A673 (cell line): ENCODE measurements at regions not wholly inside any gene's neighbourhood (a gene's known extent, or its start where the extent isn't known, plus 50 kb on each side); places are given as distances from the start of the nearest gene placed in this dataset.

ENCODE experiments used
- BruUV-seq: library from RNA; stranded (reverse); fragments of 400-500 nt; replicated peaks from 2 replicates; lab custom pipeline; 2021; lab: Mats Ljungman, UMichigan
- CTCF ChIA-PET: fragments of 300-600 bp; sonication (Branson Sonifier 250); formaldehyde crosslinking; loops from one replicate; lab custom pipeline; 2022; ENCODE audit warnings: antibody characterized with exemption; lab: Charles Lee
- POLR2A ChIA-PET: fragments of 300-600 bp; sonication (Branson Sonifier 250); formaldehyde crosslinking; loops from one replicate; lab custom pipeline; 2022; ENCODE audit warnings: antibody characterized with exemption; ENCODE audit not compliant: low non-redundant PET; lab: Charles Lee
- DNase-seq: peaks from one replicate; pipeline ENCODE4 v3.0.0-alpha.2; 2015; ENCODE audit warnings: low spot score
- H3K27ac ChIP-seq: fragments of 200-600 bp; sonication (generic); 2 replicates; pipeline ENCODE4 v1.5.1; 2016; ENCODE audit warnings: mixed run types, low read depth, mild to moderate bottlenecking, mixed read lengths, antibody characterized with exemption, low read length; ENCODE audit not compliant: poor library complexity, severe bottlenecking
- H3K27me3 ChIP-seq: fragments of 200-600 bp; sonication (generic); replicated peaks from 2 replicates; pipeline ENCODE4 v1.6.1; 2017; ENCODE audit warnings: mixed run types, low read depth, mild to moderate bottlenecking, mixed read lengths, antibody characterized with exemption, low read length; ENCODE audit not compliant: insufficient read depth, poor library complexity
- H3K36me3 ChIP-seq: fragments of 200-600 bp; sonication (generic); 2 replicates; pipeline ENCODE4 v1.6.1; 2016; ENCODE audit warnings: mixed run types, mild to moderate bottlenecking, mixed read lengths, antibody characterized with exemption, low read length; ENCODE audit not compliant: insufficient read depth, poor library complexity, severe bottlenecking
- H3K4me1 ChIP-seq: fragments of 200-600 bp; sonication (generic); 2 replicates; pipeline ENCODE4 v1.6.1; 2017; ENCODE audit warnings: mixed run types, mild to moderate bottlenecking, mixed read lengths, antibody characterized with exemption, low read length; ENCODE audit not compliant: insufficient read depth, poor library complexity, severe bottlenecking
- H3K4me3 ChIP-seq: fragments of 200-600 bp; sonication (generic); 2 replicates; pipeline ENCODE4 v1.5.1; 2016; ENCODE audit warnings: low read depth, mixed run types, mild to moderate bottlenecking, mixed read lengths, low read length; ENCODE audit not compliant: poor library complexity, severe bottlenecking
- H3K9me3 ChIP-seq: fragments of 200-600 bp; sonication (generic); 2 replicates; pipeline ENCODE4 v1.6.1; 2016; ENCODE audit warnings: mixed run types, low read depth, mild to moderate bottlenecking, mixed read lengths, antibody characterized with exemption, low read length; ENCODE audit not compliant: poor library complexity, severe bottlenecking
- EZH2 ChIP-seq: fragments of 200-600 bp; sonication (generic); IDR thresholded peaks from 2 replicates; pipeline ENCODE4 v1.6.1; 2017; ENCODE audit warnings: borderline replicate concordance, low read depth, mild to moderate bottlenecking, mixed read lengths, antibody characterized with exemption, low read length; ENCODE audit not compliant: poor library complexity, severe bottlenecking
- intact Hi-C: fragments of 100-400 bp; cut with micrococcal nuclease; formaldehyde crosslinking; loops from one replicate; pipeline ENCODE4 v1.10.0; 2022; ENCODE audit not compliant: unreplicated experiment
- TF ChIP-seq, protein P1 (sequence below): fragments of 300-800, 200-600 bp; sonication (generic); conservative IDR thresholded peaks from 2 replicates; pipeline ENCODE4 v1.5.1; 2017; ENCODE audit warnings: low read depth, mild to moderate bottlenecking, antibody characterized with exemption, low read length, moderate library complexity, mixed read lengths

DNA sequence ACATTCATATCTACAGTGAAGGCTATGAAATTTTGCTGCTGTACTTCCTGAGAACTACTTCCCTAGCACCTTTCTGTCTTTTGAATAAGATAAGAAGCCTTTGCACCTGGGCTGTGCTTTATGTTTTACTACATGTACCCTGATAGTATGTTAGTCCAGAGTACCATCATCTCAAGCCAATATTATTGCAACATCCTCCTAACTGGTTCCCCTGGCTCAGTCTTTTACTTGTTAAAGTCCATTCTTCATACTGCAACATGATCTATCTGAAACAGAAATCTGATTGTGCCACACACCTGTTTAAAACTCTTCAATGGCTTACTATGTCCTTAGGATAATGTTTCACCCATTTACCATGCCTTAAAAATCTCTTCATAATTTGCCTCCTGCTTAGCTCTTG is 102.3 kb downstream of the AGTR2 start:
- Histone ChIP-seq H3K4me3 (no peak overlapping the region), H3K9me3 (no peaks in the 10 kb centered on the region), H3K36me3 (no peaks in the 10 kb centered on the region), H3K27me3 (no peaks in the 10 kb centered on the region), H3K27ac (no peak overlapping the region), H3K4me1 (peaks cover 7% of the 10 kb centered on the region)
- CTCF ChIA-PET, result no interaction called here
- POLR2A ChIA-PET, result no interaction called here
- DNase-seq, result no peak
- intact Hi-C loops, result no loop called here
- BruUV-seq, result no TSS peak
- TF ChIP-seq, protein P1, sequence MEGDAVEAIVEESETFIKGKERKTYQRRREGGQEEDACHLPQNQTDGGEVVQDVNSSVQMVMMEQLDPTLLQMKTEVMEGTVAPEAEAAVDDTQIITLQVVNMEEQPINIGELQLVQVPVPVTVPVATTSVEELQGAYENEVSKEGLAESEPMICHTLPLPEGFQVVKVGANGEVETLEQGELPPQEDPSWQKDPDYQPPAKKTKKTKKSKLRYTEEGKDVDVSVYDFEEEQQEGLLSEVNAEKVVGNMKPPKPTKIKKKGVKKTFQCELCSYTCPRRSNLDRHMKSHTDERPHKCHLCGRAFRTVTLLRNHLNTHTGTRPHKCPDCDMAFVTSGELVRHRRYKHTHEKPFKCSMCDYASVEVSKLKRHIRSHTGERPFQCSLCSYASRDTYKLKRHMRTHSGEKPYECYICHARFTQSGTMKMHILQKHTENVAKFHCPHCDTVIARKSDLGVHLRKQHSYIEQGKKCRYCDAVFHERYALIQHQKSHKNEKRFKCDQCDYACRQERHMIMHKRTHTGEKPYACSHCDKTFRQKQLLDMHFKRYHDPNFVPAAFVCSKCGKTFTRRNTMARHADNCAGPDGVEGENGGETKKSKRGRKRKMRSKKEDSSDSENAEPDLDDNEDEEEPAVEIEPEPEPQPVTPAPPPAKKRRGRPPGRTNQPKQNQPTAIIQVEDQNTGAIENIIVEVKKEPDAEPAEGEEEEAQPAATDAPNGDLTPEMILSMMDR, result no peak
- TF ChIP-seq EZH2, result no peak

DNA sequence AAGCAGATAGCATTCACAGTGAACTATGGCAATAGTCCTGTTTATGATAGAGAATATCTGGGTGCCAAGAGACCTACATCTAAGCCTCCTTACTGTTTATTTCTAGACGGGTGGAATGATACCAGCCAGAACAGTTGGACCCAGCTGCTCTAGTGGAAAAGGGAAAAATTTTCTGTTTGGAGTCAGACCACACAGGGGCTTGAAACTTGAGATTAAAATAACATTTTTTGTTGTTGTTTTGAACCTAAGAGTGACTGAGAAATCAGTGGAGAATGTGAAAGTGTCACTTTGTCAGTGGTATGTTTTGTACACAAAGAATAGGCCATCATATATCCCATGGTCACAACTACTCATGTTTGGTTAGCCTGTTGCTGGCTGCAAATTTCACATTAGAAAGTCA is 105.7 kb downstream of the AGTR2 start:
- DNase-seq, result no peak
- CTCF ChIA-PET, result no interaction called here
- no peaks in the 10 kb centered on the region for H3K36me3 ChIP-seq
- no peaks in the 10 kb centered on the region for H3K9me3 ChIP-seq
- no peak for TF ChIP-seq EZH2
- TF ChIP-seq, protein P1, result no peak
- H3K4me3 ChIP-seq, result no peak overlapping the region
- no peak overlapping the region for H3K27ac ChIP-seq
- no TSS peak for BruUV-seq
- intact Hi-C loops, result no loop called here
- POLR2A ChIA-PET, result no interaction called here
- no peaks in the 10 kb centered on the region for H3K27me3 ChIP-seq
- peaks cover 12% of the 10 kb centered on the region for H3K4me1 ChIP-seq

DNA sequence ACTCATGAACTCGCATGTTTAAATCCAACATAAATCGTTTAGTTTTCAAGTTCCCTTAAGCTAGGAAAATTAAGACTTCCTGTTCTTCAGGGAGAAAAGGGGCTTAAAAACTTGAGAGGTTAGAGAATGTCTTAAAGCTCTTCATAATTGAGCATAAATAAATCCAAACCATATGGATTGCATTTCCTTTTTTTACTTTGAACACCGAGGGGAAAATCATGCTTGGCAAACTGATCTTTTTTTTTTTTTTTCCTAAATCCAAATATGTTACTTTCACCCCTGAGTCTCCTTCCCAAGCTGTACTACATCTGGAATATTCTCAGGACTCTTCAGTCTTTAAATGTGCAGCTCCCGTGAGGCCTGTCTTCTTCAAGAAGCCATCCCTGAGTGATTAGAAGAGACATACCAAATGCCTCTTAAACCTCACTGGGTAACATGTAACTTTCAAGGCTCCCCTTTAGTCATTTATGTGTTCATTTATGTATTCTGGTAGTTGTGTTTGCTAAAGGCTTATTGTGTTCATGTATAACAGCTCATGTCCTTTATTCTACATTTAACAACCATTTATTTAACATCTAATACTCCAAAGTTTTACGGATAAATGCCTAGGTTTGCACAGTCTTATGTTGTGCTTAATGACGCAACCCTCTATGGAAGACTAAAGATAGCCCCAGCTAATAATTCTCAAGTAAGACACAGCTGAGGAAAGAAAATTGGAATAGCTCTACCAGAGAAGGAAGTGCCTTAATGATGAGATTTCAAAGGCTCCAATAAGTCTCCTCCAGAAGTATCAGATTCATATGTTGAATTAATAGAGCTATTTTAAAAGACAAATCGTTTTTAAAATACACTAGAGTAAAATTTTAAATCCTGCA is 107.0 kb downstream of the AGTR2 start:
- peak; percentile 64 for DNase-seq
- no peaks in the 10 kb centered on the region for H3K36me3 ChIP-seq
- no peaks in the 10 kb centered on the region for H3K9me3 ChIP-seq
- H3K27ac ChIP-seq, result peak overlapping the region; percentile 55
- H3K27me3 ChIP-seq, result no peaks in the 10 kb centered on the region
- intact Hi-C loops, result no loop called here
- H3K4me3 ChIP-seq, result no peak overlapping the region
- H3K4me1 ChIP-seq, result peaks cover 12% of the 10 kb centered on the region
- ChIA-PET POLR2A (no interaction called here), CTCF (no interaction called here)
- no TSS peak for BruUV-seq
- no peak for TF ChIP-seq EZH2
- TF ChIP-seq, protein P1, result no peak
